Adrenal gland (tissue), 5 donors: ENCODE measurements at regions not wholly inside any gene's neighbourhood (a gene's known extent, or its start where the extent isn't known, plus 50 kb on each side); places are given as distances from the start of the nearest gene placed in this dataset.

Experiments
- POLR2A ChIP-seq, 2 donors: fragments of 450-650 bp; IDR thresholded peaks; one replicate each; pipeline ENCODE4 v1.6.1; 2017; ENCODE audit warnings: antibody characterized with exemption in 2 of 2, mild to moderate bottlenecking in 2 of 2, moderate library complexity in 1 of 2
- TF ChIP-seq, protein P1 (sequence below), 6 experiments: fragments of 450-650 bp in 4 of 6; fragments of 200-600 bp in 2 of 6; sonication (generic) in 1 of 6; IDR thresholded peaks; 1 replicate in 5 of 6; 2 replicates in 1 of 6; pipeline versions ENCODE4 v1.5.1 to v1.8.0; 2016 to 2021; ENCODE audit warnings: antibody characterized with exemption in 6 of 6, mild to moderate bottlenecking in 2 of 6, moderate library complexity in 1 of 6
- donor health status: DM: no; HTN: no; CAD: no.

DNA sequence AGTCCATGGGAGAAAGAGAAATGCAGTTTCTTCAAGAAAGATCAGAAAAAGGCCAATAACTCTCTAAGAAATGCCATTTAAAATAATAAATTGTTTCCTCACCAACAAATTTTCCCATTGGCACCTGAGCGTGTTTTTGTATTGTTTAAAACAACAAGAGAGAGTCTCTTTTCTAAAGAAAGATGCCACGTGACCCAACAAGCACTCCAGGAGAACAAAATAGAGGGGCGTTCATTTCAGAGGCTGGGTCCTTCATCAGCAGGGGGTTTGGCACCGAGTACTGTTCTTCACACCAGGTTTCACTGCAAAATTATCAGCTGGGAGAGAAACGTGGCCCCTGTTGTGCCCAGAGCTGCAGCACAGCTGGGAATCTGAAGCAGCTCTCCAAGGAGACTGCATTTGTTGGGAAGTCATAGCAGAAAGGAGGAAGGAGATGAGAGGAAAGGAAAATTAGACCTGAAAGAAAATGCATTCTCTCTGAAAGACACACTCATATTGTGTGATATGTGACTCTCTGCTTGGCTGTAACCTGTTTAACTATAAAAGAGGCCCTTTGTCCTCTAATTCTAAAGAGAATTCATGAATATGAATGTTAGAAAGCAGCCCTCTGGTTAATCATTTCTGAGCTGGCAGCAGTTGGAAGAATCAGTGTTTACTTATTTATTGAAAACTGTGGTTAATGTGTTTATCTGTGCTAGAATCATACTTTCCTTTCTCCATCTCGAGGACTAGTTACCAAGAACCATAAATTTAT, 205.3 kb upstream of the CDH20 start:
- TF ChIP-seq, protein P1, sequence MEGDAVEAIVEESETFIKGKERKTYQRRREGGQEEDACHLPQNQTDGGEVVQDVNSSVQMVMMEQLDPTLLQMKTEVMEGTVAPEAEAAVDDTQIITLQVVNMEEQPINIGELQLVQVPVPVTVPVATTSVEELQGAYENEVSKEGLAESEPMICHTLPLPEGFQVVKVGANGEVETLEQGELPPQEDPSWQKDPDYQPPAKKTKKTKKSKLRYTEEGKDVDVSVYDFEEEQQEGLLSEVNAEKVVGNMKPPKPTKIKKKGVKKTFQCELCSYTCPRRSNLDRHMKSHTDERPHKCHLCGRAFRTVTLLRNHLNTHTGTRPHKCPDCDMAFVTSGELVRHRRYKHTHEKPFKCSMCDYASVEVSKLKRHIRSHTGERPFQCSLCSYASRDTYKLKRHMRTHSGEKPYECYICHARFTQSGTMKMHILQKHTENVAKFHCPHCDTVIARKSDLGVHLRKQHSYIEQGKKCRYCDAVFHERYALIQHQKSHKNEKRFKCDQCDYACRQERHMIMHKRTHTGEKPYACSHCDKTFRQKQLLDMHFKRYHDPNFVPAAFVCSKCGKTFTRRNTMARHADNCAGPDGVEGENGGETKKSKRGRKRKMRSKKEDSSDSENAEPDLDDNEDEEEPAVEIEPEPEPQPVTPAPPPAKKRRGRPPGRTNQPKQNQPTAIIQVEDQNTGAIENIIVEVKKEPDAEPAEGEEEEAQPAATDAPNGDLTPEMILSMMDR (IDR thresholded peaks at IDR 0.05), result no peak
- no peak for TF ChIP-seq POLR2A (IDR thresholded peaks at IDR 0.05)
